ENCODE measurements at regions not wholly inside any gene's neighbourhood (a gene's known extent, or its start where the extent isn't known, plus 50 kb on each side); places are given as distances from the start of the nearest gene placed in this dataset.

DNA sequence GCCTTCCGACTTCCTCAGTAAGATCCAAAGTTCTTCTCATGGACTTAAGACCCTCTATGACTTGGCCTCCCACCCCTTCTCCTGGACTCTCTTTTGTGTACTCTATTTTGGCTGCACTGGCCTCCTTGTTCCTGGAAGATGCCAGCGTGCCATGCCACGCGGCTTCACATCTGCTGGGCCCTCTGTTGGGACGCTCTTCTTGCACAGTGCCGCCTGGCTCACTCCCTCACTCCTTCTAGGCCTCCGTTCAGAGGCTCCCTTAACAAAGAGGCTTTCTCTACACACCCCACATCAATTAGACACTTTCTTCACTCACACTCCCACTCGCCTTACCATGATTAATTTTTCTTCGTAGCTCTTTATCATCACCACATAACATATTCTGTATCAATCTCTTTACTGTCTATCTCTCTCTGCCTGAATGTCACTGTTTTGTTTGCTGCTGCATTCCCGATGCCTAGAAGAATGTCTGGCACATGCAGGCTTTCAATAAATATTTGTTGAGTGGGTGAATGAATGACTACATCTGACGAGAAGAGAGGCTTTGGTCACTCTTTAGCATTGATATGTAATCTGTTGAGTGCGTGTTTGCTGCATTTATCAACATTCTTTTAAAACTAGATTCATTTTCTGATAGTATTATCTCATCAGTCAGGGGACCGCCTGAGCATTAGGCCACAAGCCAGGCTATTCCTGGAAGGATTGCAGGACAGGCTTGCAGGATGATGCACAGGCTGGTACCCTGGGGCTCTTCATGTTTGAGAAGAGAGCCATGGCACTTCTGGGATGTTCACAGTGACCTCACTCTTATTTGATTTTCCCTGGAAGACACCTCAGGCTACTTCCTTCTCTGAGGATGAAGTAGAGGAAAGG, 60.6 kb upstream of the AMPD3 start:
- FAIRE-seq (no peak), DNase-seq (ENCODE audit: insufficient read length, low spot score) (no peak)
- no peak for TF ChIP-seq POLR2A (IDR thresholded peaks at IDR 0.05; ENCODE audit: low read depth, low read length)

- DNase-seq (ENCODE audit: insufficient read length, low spot score) (no peak), FAIRE-seq (no peak)
- no peak for TF ChIP-seq POLR2A (IDR thresholded peaks at IDR 0.05; ENCODE audit: low read depth, low read length)
Measured at GRCh38 chr11:10395166-10395897, 59.7 kb upstream of the AMPD3 start.

DNA sequence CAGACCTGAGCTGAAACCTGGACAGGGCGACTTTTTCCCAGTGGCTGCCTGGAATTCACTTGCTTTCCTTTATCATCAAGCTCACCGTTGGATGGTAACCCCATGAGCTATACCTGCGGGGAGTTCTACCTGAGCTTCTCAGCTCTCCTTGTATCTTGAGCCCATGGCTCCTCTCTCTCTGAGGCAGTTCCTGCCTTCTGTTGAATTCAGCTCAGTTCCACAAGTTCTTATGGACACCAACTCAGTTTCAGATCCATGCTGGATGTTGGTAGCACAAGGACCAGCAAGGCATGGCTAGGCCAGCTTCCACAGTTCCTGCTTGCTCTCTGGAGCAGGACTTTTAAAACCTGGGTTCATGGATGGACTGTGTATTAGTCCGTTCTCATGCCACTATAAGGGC, 58.3 kb upstream of the AMPD3 start:
- no peak for FAIRE-seq
- TF ChIP-seq POLR2A (IDR thresholded peaks at IDR 0.05; ENCODE audit: low read depth, low read length) = no peak
- DNase-seq (ENCODE audit: insufficient read length, low spot score) = no peak

GRCh38 chr11:10397226-10397987, 57.7 kb upstream of the AMPD3 start:
- DNase-seq (ENCODE audit: insufficient read length, low spot score) (no peak), FAIRE-seq (no peak)
- no peak for TF ChIP-seq POLR2A (IDR thresholded peaks at IDR 0.05; ENCODE audit: low read depth, low read length)

- TF ChIP-seq POLR2A (IDR thresholded peaks at IDR 0.05; ENCODE audit: low read depth, low read length) = no peak
- DNase-seq (ENCODE audit: insufficient read length, low spot score) (no peak), FAIRE-seq (no peak)
Measured at GRCh38 chr11:10398525-10398924, 56.5 kb upstream of the AMPD3 start.

DNA sequence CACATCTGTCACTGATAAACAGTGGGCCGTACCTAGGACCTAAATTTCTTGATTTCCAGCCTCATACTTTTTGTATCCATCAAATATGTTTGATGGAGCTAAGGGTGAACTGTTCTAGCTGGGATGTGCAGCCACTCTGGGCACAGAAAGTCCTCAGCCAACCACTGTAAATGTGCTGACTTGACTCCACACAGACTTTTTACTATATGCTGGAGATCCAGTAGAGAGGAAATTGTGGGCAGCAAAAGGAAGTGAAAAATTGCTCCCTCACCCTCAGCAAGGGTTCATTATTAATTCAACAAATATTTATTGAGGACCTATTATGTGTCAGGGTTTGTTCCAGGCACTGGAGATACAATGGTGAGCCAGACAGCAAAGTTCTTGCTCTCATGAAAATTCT, 54.2 kb upstream of the AMPD3 start:
- no peak for TF ChIP-seq POLR2A (IDR thresholded peaks at IDR 0.05; ENCODE audit: low read depth, low read length)
- FAIRE-seq (no peak), DNase-seq (ENCODE audit: insufficient read length, low spot score) (no peak)

DNA sequence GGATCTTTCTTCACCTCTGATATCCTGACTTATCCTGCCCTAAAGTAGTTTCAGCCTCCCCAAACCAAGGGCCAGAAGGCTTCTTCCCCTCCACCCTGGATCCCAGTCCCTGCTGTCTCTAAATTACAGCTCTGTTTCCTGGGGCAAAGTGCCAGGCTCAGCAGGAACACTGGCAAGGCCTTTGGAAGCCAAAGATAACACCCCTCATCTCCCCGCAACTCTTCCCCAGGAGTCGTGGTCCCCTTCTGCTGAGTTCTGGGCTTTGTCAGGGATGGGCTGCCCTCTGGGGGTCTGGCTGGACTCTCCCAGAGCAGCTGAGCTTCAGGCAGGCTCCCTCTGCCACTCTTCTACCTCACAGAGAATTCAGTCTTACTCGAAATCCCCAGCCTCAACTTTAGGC, 53.8 kb upstream of the AMPD3 start:
- no peak for TF ChIP-seq POLR2A (IDR thresholded peaks at IDR 0.05; ENCODE audit: low read depth, low read length)
- FAIRE-seq (no peak), DNase-seq (ENCODE audit: insufficient read length, low spot score) (no peak)

- no peak for FAIRE-seq
- TF ChIP-seq POLR2A (IDR thresholded peaks at IDR 0.05; ENCODE audit: low read depth, low read length) = no peak
- no peak for DNase-seq (ENCODE audit: insufficient read length, low spot score)
Measured at GRCh38 chr11:10401696-10402392, 53.2 kb upstream of the AMPD3 start.

All from H54 (cell line).